GM18867 (cell line): ENCODE measurements at regions not wholly inside any gene's neighbourhood (a gene's known extent, or its start where the extent isn't known, plus 50 kb on each side); places are given as distances from the start of the nearest gene placed in this dataset.

Experiments used
- ATAC-seq: cut with Tn5 transposase; IDR thresholded peaks from one replicate; pipeline ENCODE4 v1.9.1; 2021; ENCODE audit warnings: mild to moderate bottlenecking, moderate library complexity; ENCODE audit not compliant: unreplicated experiment

- ATAC-seq = no peak
Observed at GRCh38 chr4:181592221-181592745, 650.9 kb upstream of the TENM3 start.

- ATAC-seq = no peak
Observed at GRCh38 chr4:181593703-181594102, 649.5 kb upstream of the TENM3 start.

GRCh38 chr4:181594188-181594587 lies 649.0 kb upstream of the TENM3 start:
- no peak for ATAC-seq

- ATAC-seq = no peak
Observed at GRCh38 chr4:181595716-181596115, 647.5 kb upstream of the TENM3 start.

- no peak for ATAC-seq
Observed at GRCh38 chr4:181597766-181598165, 645.4 kb upstream of the TENM3 start.

GRCh38 chr4:181599134-181599533 lies 644.1 kb upstream of the TENM3 start:
- no peak for ATAC-seq

GRCh38 chr4:181601103-181601502 lies 642.1 kb upstream of the TENM3 start:
- ATAC-seq = no peak

- ATAC-seq = no peak
Observed at GRCh38 chr4:181604546-181604945, 638.7 kb upstream of the TENM3 start.

GRCh38 chr4:181606300-181606699 lies 636.9 kb upstream of the TENM3 start:
- ATAC-seq = no peak

GRCh38 chr4:181608181-181608580 lies 635.0 kb upstream of the TENM3 start:
- no peak for ATAC-seq

- ATAC-seq = no peak
Observed at GRCh38 chr4:181611033-181611711, 632.0 kb upstream of the TENM3 start.

GRCh38 chr4:181611946-181612600 lies 631.1 kb upstream of the TENM3 start:
- ATAC-seq = no peak

- ATAC-seq = no peak
Observed at GRCh38 chr4:181613200-181613599, 630.0 kb upstream of the TENM3 start.

GRCh38 chr4:181618038-181618618 lies 625.1 kb upstream of the TENM3 start:
- no peak for ATAC-seq

GRCh38 chr4:181618896-181619295 lies 624.3 kb upstream of the TENM3 start:
- ATAC-seq = no peak

- ATAC-seq = no peak
Observed at GRCh38 chr4:181619651-181620050, 623.6 kb upstream of the TENM3 start.

GRCh38 chr4:181637186-181638105 lies 605.8 kb upstream of the TENM3 start:
- ATAC-seq = no peak

- no peak for ATAC-seq
Observed at GRCh38 chr4:181643466-181643865, 599.7 kb upstream of the TENM3 start.

GRCh38 chr4:181645489-181645888 lies 597.7 kb upstream of the TENM3 start:
- ATAC-seq = no peak

GRCh38 chr4:181646864-181647263 lies 596.3 kb upstream of the TENM3 start:
- no peak for ATAC-seq
